ENCODE measurements at regions not wholly inside any gene's neighbourhood (a gene's known extent, or its start where the extent isn't known, plus 50 kb on each side); places are given as distances from the start of the nearest gene placed in this dataset.

GRCh38 chr7:145845345-145845744, 271.3 kb upstream of the CNTNAP2 start:
- Histone ChIP-seq H3K27ac (no peak overlapping the region), H3K4me2 (no peak overlapping the region), H3K9me3 (no peaks in the 10 kb centered on the region; the same call in 2 of the 3 replicates), H3K4me1 (no peaks in the 10 kb centered on the region), H3K4me3 (no peak overlapping the region)
- 0% methylated on average over 6 of the region's 6 CpGs for WGBS (ENCODE audit: missing lambda C conversion rate)
- no peak for TF ChIP-seq REST (IDR thresholded peaks at IDR 0.05)
- TF ChIP-seq MYC (IDR thresholded peaks at IDR 0.05; ENCODE audit: borderline replicate concordance, low read length), result no peak
- no peak for TF ChIP-seq TFCP2L1 (CRISPR knock-in tag; IDR thresholded peaks at IDR 0.05)
- no peak for TF ChIP-seq CHD4 (IDR thresholded peaks at IDR 0.05; ENCODE audit: borderline replicate concordance)
- no peak for DNase-seq (ENCODE audit: low read depth in 1 of 2, low spot score in 1 of 2)
- ATAC-seq, result no peak
- no peak for FAIRE-seq
- ChIA-PET POLR2A (no interaction called here), CTCF (interaction anchor here (0.9 to 1.2 kb wide), 2 partner anchors 9 to 11 kb away, joined by 3 to 4 read pairs; no protein-coding TSS in a partner anchor)

- H3K4me1 ChIP-seq, result no peaks in the 10 kb centered on the region
- ATAC-seq, result no peak
- WGBS (ENCODE audit: missing lambda C conversion rate), result 0% methylated on average over 1 of the region's 1 CpG
- H3K9me3 ChIP-seq, result no peaks in the 10 kb centered on the region; the same call in 2 of the 3 replicates
- TF ChIP-seq EP300 (IDR thresholded peaks at IDR 0.05), result no peak
- no peak for TF ChIP-seq ZNF302 (CRISPR knock-in tag; IDR thresholded peaks at IDR 0.05)
- no peak for TF ChIP-seq CBX8 (IDR thresholded peaks at IDR 0.05)
- no peak for TF ChIP-seq NFE2L2 (conservative IDR thresholded peaks at IDR 0.05; ENCODE audit: low read length)
- TF ChIP-seq POLR2AphosphoS2 (conservative IDR thresholded peaks at IDR 0.05; ENCODE audit: low read length), result no peak
- no peak for TF ChIP-seq PBX3 (IDR thresholded peaks at IDR 0.05)
- no peak for TF ChIP-seq SMC3 (IDR thresholded peaks at IDR 0.05)
- no peak for TF ChIP-seq BCL3 (IDR thresholded peaks at IDR 0.05)
- no peak for TF ChIP-seq ESRRA (IDR thresholded peaks at IDR 0.05; ENCODE audit: borderline replicate concordance, low read length)
- TF ChIP-seq KDM1A (IDR thresholded peaks at IDR 0.05; ENCODE audit: low read depth), result no peak
- no peak for TF ChIP-seq ELK1 (IDR thresholded peaks at IDR 0.05; ENCODE audit: low read depth, low read length)
- no peak for TF ChIP-seq RARB (CRISPR knock-in tag; IDR thresholded peaks at IDR 0.05)
- no peak for TF ChIP-seq E2F6 (IDR thresholded peaks at IDR 0.05; ENCODE audit: borderline replicate concordance, low read depth)
- TF ChIP-seq CBX2 (IDR thresholded peaks at IDR 0.05; ENCODE audit: borderline replicate concordance, low read depth), result no peak
- TF ChIP-seq CHD2 (IDR thresholded peaks at IDR 0.05; ENCODE audit: low read length, partially characterized antibody), result no peak
- no peak for DNase-seq (ENCODE audit: low read depth in 1 of 2, low spot score in 1 of 2)
- H3K4me2 ChIP-seq, result no peak overlapping the region
- ChIA-PET CTCF (no interaction called here), POLR2A (no interaction called here)
- H3K27ac ChIP-seq, result no peak overlapping the region
- FAIRE-seq, result no peak
- no peak overlapping the region for H3K4me3 ChIP-seq
Observed at GRCh38 chr7:145839814-145840213, 276.8 kb upstream of the CNTNAP2 start.

Data from A549 (cell line).